CD14-positive monocyte (primary cell): ENCODE measurements at regions not wholly inside any gene's neighbourhood (a gene's known extent, or its start where the extent isn't known, plus 50 kb on each side); places are given as distances from the start of the nearest gene placed in this dataset.

ENCODE experiments used
- DNase-seq, 3 donors: peaks; one replicate each; pipeline ENCODE4 v3.0.0-alpha.2; 2011 to 2022
- H2AFZ ChIP-seq: 2 replicates; pipeline ENCODE4 v1.6.0; 2012; ENCODE audit warnings: mild to moderate bottlenecking, low read depth, low read length, inconsistent platforms; ENCODE audit not compliant: insufficient read depth, poor library complexity, severe bottlenecking
- H3K27ac ChIP-seq, 2 donors: 1 replicate in 1 of 2; 2 replicates in 1 of 2; pipeline ENCODE4 v1.5.1; 2012 to 2013; ENCODE audit warnings: low read length in 2 of 2, control low read depth in 1 of 2, inconsistent platforms in 1 of 2, low read depth in 1 of 2, mild to moderate bottlenecking in 1 of 2
- H3K27me3 ChIP-seq, 2 donors: one replicate each; pipeline versions ENCODE4 v1.6.0 to v1.6.1; 2011 to 2013; ENCODE audit warnings: low read length in 2 of 2; ENCODE audit not compliant: control insufficient read depth in 2 of 2, insufficient read depth in 2 of 2
- H3K36me3 ChIP-seq, 2 donors: replicated peaks in 1 of 2; 1 replicate in 1 of 2; 2 replicates in 1 of 2; pipeline versions ENCODE4 v1.5.1 to v1.6.1; 2012 to 2013; ENCODE audit warnings: low read length in 2 of 2, control low read depth in 1 of 2, inconsistent platforms in 1 of 2, mild to moderate bottlenecking in 1 of 2; ENCODE audit not compliant: insufficient read depth in 2 of 2, control insufficient read depth in 1 of 2
- H3K4me1 ChIP-seq, 2 donors: 1 replicate in 1 of 2; 2 replicates in 1 of 2; pipeline versions ENCODE4 v1.5.1 to v1.6.1; 2012 to 2013; ENCODE audit warnings: low read length in 2 of 2, control low read depth in 1 of 2, inconsistent platforms in 1 of 2, mild to moderate bottlenecking in 1 of 2, moderate library complexity in 1 of 2; ENCODE audit not compliant: insufficient read depth in 2 of 2, control insufficient read depth in 1 of 2
- H3K4me2 ChIP-seq: replicated peaks from 2 replicates; pipeline ENCODE3; 2012; ENCODE audit warnings: low read length, moderate library complexity, mild to moderate bottlenecking; ENCODE audit not compliant: poor library complexity, severe bottlenecking; ENCODE audit errors: extremely low read depth
- H3K4me3 ChIP-seq, 3 experiments: fragments of 200-600 bp in 1 of 3; sonication (generic) in 1 of 3; replicated peaks in 1 of 3; 1 replicate in 2 of 3; 2 replicates in 1 of 3; pipeline ENCODE4 v1.5.1; 2011 to 2013; ENCODE audit warnings: low read length in 3 of 3, mild to moderate bottlenecking in 3 of 3, control low read depth in 2 of 3, low read depth in 2 of 3, inconsistent platforms in 1 of 3, moderate library complexity in 1 of 3
- H3K79me2 ChIP-seq: 2 replicates; pipeline ENCODE4 v1.6.0; 2012; ENCODE audit warnings: mild to moderate bottlenecking, control low read depth, inconsistent platforms, low read length, moderate library complexity; ENCODE audit not compliant: insufficient read depth
- H3K9ac ChIP-seq: 2 replicates; pipeline ENCODE4 v1.6.0; 2017; ENCODE audit warnings: low read length, mild to moderate bottlenecking; ENCODE audit not compliant: insufficient read depth, poor library complexity, severe bottlenecking
- H3K9me3 ChIP-seq, 2 donors: replicated peaks in 1 of 2; 1 replicate in 1 of 2; 2 replicates in 1 of 2; pipeline versions ENCODE4 v1.5.1 to v1.6.1; 2012 to 2013; ENCODE audit warnings: low read length in 2 of 2, control low read depth in 1 of 2; ENCODE audit not compliant: control insufficient read depth in 1 of 2, insufficient read depth in 1 of 2
- H4K20me1 ChIP-seq: 2 replicates; pipeline ENCODE4 v1.6.0; 2012; ENCODE audit warnings: mild to moderate bottlenecking, low read length, control low read depth, moderate library complexity; ENCODE audit not compliant: insufficient read depth
- H3K27ac Mint-ChIP-seq, 7 donors: one replicate each; pipeline ENCODE4 v1.8.0; 2020; ENCODE audit warnings: mild to moderate bottlenecking in 7 of 7, mixed read lengths in 7 of 7, moderate library complexity in 6 of 7, inconsistent platforms in 2 of 7
- H3K27me3 Mint-ChIP-seq, 3 donors: one replicate each; pipeline ENCODE4 v1.8.0; 2021 to 2022; ENCODE audit warnings: low read depth in 3 of 3, mild to moderate bottlenecking in 3 of 3, mixed read lengths in 3 of 3, moderate library complexity in 3 of 3, inconsistent platforms in 1 of 3
- H3K36me3 Mint-ChIP-seq, 2 donors: one replicate each; pipeline ENCODE4 v1.8.0; 2020; ENCODE audit warnings: mixed read lengths in 2 of 2, inconsistent platforms in 1 of 2, mild to moderate bottlenecking in 1 of 2
- H3K4me1 Mint-ChIP-seq: one replicate; pipeline ENCODE4 v1.8.0; 2020; ENCODE audit warnings: mild to moderate bottlenecking, mixed read lengths
- H3K4me3 Mint-ChIP-seq, 2 donors: one replicate each; pipeline ENCODE4 v1.8.0; 2020; ENCODE audit warnings: mild to moderate bottlenecking in 2 of 2, mixed read lengths in 2 of 2, moderate library complexity in 1 of 2
- H3K9me3 Mint-ChIP-seq, 7 donors: one replicate each; pipeline ENCODE4 v1.8.0; 2020 to 2022; ENCODE audit warnings: mixed read lengths in 7 of 7, mild to moderate bottlenecking in 6 of 7, moderate library complexity in 6 of 7, inconsistent platforms in 2 of 7
- WGBS: methylation state at CpG from one replicate; pipeline ENCODE4 v1.1.5; 2013; ENCODE audit warnings: missing lambda C conversion rate; ENCODE audit not compliant: insufficient coverage; 5-methylcytosine and 5-hydroxymethylcytosine counted together
- intact Hi-C, 2 donors: fragments of 100-400 bp; cut with micrococcal nuclease; formaldehyde crosslinking; loops; one replicate each; pipeline versions ENCODE4 v1.15.0 to v1.15.1; 2023
- TF ChIP-seq, protein P1 (sequence below): fragments of 200-600 bp; IDR thresholded peaks from one replicate; pipeline ENCODE4 v1.8.0; 2022; ENCODE audit warnings: antibody characterized with exemption, mild to moderate bottlenecking

GRCh38 chr4:147286846-147287587 lies 193.9 kb upstream of the EDNRA start:
- H3K27me3 ChIP-seq: no peaks in the 10 kb centered on the region
- H3K4me1 Mint-ChIP-seq: no peaks in the 10 kb centered on the region
- peaks cover 0 to 23% (median 9%) of the 10 kb centered on the region in 7 donors for H3K9me3 Mint-ChIP-seq
- no peak overlapping the region for H3K27ac Mint-ChIP-seq
- H3K9me3 ChIP-seq: peaks cover 0 to 11% of the 10 kb centered on the region in 2 donors
- H3K27me3 Mint-ChIP-seq: no peaks in the 10 kb centered on the region
- no peaks in the 10 kb centered on the region for H3K36me3 Mint-ChIP-seq
- H3K4me2 ChIP-seq: no peak overlapping the region
- H3K9ac ChIP-seq: no peak overlapping the region
- WGBS: 71% methylated on average over 1 of the region's 6 CpGs
- no peak overlapping the region for H3K4me3 ChIP-seq
- H2AFZ ChIP-seq: no peak overlapping the region
- TF ChIP-seq, protein P1, sequence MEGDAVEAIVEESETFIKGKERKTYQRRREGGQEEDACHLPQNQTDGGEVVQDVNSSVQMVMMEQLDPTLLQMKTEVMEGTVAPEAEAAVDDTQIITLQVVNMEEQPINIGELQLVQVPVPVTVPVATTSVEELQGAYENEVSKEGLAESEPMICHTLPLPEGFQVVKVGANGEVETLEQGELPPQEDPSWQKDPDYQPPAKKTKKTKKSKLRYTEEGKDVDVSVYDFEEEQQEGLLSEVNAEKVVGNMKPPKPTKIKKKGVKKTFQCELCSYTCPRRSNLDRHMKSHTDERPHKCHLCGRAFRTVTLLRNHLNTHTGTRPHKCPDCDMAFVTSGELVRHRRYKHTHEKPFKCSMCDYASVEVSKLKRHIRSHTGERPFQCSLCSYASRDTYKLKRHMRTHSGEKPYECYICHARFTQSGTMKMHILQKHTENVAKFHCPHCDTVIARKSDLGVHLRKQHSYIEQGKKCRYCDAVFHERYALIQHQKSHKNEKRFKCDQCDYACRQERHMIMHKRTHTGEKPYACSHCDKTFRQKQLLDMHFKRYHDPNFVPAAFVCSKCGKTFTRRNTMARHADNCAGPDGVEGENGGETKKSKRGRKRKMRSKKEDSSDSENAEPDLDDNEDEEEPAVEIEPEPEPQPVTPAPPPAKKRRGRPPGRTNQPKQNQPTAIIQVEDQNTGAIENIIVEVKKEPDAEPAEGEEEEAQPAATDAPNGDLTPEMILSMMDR: no peak
- no peak overlapping the region for H3K27ac ChIP-seq
- H3K79me2 ChIP-seq: no peaks in the 10 kb centered on the region
- no peak overlapping the region for H3K4me3 Mint-ChIP-seq
- no peaks in the 10 kb centered on the region for H3K36me3 ChIP-seq
- no peaks in the 10 kb centered on the region for H3K4me1 ChIP-seq
- intact Hi-C loops: no loop called here
- DNase-seq: no peak
- no peaks in the 10 kb centered on the region for H4K20me1 ChIP-seq

GRCh38 chr4:147287588-147287890 lies 193.4 kb upstream of the EDNRA start:
- Histone ChIP-seq H3K9me3 (peaks cover 0 to 14% of the 10 kb centered on the region in 2 donors), H3K4me1 (no peaks in the 10 kb centered on the region), H3K36me3 (no peaks in the 10 kb centered on the region), H2AFZ (no peak overlapping the region), H3K4me2 (no peak overlapping the region), H3K4me3 (no peak overlapping the region), H3K27ac (no peak overlapping the region), H4K20me1 (no peaks in the 10 kb centered on the region), H3K27me3 (no peaks in the 10 kb centered on the region), H3K79me2 (no peaks in the 10 kb centered on the region), H3K9ac (no peak overlapping the region)
- 0% methylated on average over 1 of the region's 2 CpGs for WGBS
- Mint-ChIP-seq H3K4me1 (no peaks in the 10 kb centered on the region), H3K9me3 (peaks cover 0 to 26% (median 9%) of the 10 kb centered on the region in 7 donors), H3K36me3 (no peaks in the 10 kb centered on the region), H3K4me3 (no peak overlapping the region), H3K27ac (no peak overlapping the region), H3K27me3 (no peaks in the 10 kb centered on the region)
- DNase-seq: no peak
- TF ChIP-seq, protein P1: no peak
- intact Hi-C loops: no loop called here
